ENCODE measurements at regions not wholly inside any gene's neighbourhood (a gene's known extent, or its start where the extent isn't known, plus 50 kb on each side); places are given as distances from the start of the nearest gene placed in this dataset.

DNA sequence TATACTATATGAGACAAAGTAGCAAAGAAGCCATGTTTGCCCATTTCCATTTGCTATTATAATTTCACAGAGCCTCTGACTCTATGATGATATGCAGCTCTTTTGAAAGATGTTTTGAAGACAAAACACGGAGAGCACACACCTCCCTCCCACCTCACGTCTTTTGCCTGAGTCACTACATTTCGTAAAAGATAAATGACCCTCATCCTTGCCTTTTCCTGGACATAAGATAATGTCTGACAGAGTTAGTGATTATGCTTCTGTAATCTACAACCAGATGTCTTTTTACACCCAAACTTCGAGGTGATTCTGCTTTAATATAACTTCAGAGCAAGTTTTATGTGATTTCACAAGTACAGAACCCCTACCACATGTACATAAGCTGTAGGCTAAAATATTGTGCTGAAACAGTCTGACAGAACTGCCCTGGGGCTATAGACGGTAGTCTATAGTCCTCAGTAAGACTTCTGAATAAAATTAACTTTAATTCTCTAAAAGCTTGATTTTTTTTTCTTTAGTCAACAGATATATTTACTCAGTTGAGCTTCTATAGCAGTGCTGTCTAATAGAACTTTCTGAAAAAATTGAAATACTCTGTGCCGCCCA lies 99.9 kb downstream of the CD200R1L start:
- H2AK5ac ChIP-seq (ENCODE audit: insufficient read length, low read length), result no peak overlapping the region
- H4K91ac ChIP-seq (ENCODE audit: insufficient read length, low read depth, low read length), result no peak overlapping the region
- Mint-ChIP-seq H3K4me3 (no peak overlapping the region), H3K27me3 (ENCODE audit: low read depth) (peaks cover 1% of the 10 kb centered on the region), H3K36me3 (ENCODE audit: insufficient read depth in 1 of 3, low read depth in 3 of 3) (peaks cover 4 to 18% (median 7%) of the 10 kb centered on the region in 3 experiments; a peak in 4 of 7 replicates), H3K4me1 (peaks cover 29 to 32% of the 10 kb centered on the region in 2 experiments), H3K27ac (no peak overlapping the region), H3K9me3 (peaks cover 9% of the 10 kb centered on the region in 2 experiments; a peak in 4 of 5 replicates)
- H2AFZ ChIP-seq (ENCODE audit: low read length), result no peak overlapping the region
- H4K8ac ChIP-seq (replicated peaks; ENCODE audit: insufficient read length, low read depth, low read length), result no peak overlapping the region
- H3K14ac ChIP-seq (ENCODE audit: insufficient read depth, low read length), result no peak overlapping the region
- H3K56ac ChIP-seq (ENCODE audit: insufficient read length, low read depth, low read length), result no peak overlapping the region
- no peak overlapping the region for H4K5ac ChIP-seq (ENCODE audit: insufficient read length, low read depth, low read length)
- H2BK12ac ChIP-seq (ENCODE audit: insufficient read length, low read depth, low read length), result no peak overlapping the region
- no peak overlapping the region for H3K23ac ChIP-seq (ENCODE audit: insufficient read length, low read depth, low read length)
- H3K27ac ChIP-seq (ENCODE audit: insufficient read length, low read depth, low read length), result no peak overlapping the region
- no peaks in the 10 kb centered on the region for H3K27me3 ChIP-seq (ENCODE audit: insufficient read depth, low read length)
- WGBS (ENCODE audit: extremely low coverage, insufficient read length, low lambda C conversion rate), result no CpG with 5 or more reads among the region's 6 CpGs
- H3K4me1 ChIP-seq (ENCODE audit: insufficient read depth, low read length), result no peaks in the 10 kb centered on the region; the same call in 1 of the 2 replicates
- H2BK15ac ChIP-seq (ENCODE audit: low read depth, low read length), result no peak overlapping the region
- H2BK20ac ChIP-seq (ENCODE audit: low read depth, low read length, poor library complexity, severe bottlenecking), result no peak overlapping the region
- no peak overlapping the region for H2BK5ac ChIP-seq (ENCODE audit: insufficient read length, low read length)
- H4K20me1 ChIP-seq (ENCODE audit: control insufficient read depth, insufficient read depth, insufficient read length), result no peaks in the 10 kb centered on the region
- no peaks in the 10 kb centered on the region for H3K79me1 ChIP-seq (ENCODE audit: insufficient read depth, low read depth, low read length, poor library complexity, severe bottlenecking)
- no peak overlapping the region for H3K9ac ChIP-seq (ENCODE audit: extremely low read depth, insufficient read length, low read length)
- no peak overlapping the region for H3K18ac ChIP-seq (ENCODE audit: insufficient read length, low read depth, low read length)
- no peak for DNase-seq
- H2BK120ac ChIP-seq (ENCODE audit: low read depth, low read length, poor library complexity, severe bottlenecking), result no peak overlapping the region
- no peaks in the 10 kb centered on the region for H3K9me3 ChIP-seq (ENCODE audit: control insufficient read depth, low read depth, low read length)
- no peaks in the 10 kb centered on the region for H3K79me2 ChIP-seq (ENCODE audit: insufficient read depth, low read length)
- H3T11ph ChIP-seq (ENCODE audit: low read length), result no peak overlapping the region
- no peak overlapping the region for H3K4me2 ChIP-seq (ENCODE audit: insufficient read depth, insufficient read length, low read length)
- TF ChIP-seq, protein P1, sequence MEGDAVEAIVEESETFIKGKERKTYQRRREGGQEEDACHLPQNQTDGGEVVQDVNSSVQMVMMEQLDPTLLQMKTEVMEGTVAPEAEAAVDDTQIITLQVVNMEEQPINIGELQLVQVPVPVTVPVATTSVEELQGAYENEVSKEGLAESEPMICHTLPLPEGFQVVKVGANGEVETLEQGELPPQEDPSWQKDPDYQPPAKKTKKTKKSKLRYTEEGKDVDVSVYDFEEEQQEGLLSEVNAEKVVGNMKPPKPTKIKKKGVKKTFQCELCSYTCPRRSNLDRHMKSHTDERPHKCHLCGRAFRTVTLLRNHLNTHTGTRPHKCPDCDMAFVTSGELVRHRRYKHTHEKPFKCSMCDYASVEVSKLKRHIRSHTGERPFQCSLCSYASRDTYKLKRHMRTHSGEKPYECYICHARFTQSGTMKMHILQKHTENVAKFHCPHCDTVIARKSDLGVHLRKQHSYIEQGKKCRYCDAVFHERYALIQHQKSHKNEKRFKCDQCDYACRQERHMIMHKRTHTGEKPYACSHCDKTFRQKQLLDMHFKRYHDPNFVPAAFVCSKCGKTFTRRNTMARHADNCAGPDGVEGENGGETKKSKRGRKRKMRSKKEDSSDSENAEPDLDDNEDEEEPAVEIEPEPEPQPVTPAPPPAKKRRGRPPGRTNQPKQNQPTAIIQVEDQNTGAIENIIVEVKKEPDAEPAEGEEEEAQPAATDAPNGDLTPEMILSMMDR (conservative IDR thresholded peaks at IDR 0.05), result no peak
- no peaks in the 10 kb centered on the region for H3K23me2 ChIP-seq (ENCODE audit: insufficient read length, low read depth, low read length, poor library complexity, severe bottlenecking)
- no peak overlapping the region for H3K4ac ChIP-seq (ENCODE audit: low read depth, low read length)

Data from H9 (cell line).